ENCODE measurements at regions not wholly inside any gene's neighbourhood (a gene's known extent, or its start where the extent isn't known, plus 50 kb on each side); places are given as distances from the start of the nearest gene placed in this dataset.

DNA sequence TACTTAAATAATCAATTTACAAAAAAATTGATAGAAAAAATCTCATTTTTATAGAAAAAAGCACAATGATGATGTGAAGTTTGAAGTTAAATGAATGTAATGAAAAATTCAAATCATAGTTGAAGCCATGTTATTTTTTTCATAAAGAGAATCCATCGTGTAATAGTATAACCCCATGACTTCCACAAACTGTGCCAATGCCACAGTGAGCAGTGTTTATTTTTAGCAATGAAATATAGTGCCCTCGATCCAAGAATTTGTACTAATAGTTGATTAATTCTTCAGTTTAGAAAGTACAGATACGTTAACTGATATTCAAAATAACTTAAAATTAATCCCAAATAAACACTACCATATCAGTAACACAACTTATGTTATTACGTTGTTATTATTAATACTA is 225.9 kb downstream of the PTPRC start:
- no peak for DNase-seq
- no peak for ATAC-seq

DNA sequence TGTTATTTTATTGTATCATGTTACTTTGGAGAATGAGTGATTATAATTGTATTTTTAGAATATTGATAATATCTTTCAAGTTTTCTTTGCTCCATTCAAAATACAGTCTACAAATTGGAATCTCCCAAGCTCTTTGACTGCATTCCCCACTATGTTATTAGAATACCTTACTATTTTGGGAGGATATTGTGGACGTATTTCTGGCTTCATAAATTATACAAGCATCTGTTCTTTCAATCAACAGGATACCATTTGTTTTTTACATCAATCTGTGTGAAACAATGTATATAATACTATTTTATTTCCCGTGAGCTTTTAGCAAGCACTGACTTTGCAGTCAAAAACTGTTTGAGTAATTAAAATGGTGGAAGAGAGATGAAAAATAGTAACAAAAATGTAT is 226.5 kb downstream of the PTPRC start:
- DNase-seq = no peak
- no peak for ATAC-seq

DNA sequence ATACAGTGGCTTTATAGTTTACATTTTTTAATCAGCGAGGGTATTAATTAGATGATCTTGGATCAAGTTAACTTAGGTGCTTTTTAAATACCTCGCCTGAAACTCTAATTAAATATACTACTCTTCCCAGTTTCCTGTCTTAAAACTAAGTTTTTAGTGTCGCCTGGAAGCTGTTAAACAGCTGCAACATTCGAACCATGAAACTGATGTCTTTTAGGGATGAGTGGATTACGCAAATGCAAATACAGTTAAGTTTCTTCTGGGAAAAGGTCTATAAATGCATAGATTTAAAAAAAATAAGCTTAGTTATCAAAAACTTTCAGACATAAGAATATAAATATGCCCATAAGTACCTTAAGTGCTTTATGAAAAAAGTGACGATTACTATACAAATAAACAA is 228.3 kb downstream of the PTPRC start:
- ATAC-seq (no peak), DNase-seq (no peak)

DNA sequence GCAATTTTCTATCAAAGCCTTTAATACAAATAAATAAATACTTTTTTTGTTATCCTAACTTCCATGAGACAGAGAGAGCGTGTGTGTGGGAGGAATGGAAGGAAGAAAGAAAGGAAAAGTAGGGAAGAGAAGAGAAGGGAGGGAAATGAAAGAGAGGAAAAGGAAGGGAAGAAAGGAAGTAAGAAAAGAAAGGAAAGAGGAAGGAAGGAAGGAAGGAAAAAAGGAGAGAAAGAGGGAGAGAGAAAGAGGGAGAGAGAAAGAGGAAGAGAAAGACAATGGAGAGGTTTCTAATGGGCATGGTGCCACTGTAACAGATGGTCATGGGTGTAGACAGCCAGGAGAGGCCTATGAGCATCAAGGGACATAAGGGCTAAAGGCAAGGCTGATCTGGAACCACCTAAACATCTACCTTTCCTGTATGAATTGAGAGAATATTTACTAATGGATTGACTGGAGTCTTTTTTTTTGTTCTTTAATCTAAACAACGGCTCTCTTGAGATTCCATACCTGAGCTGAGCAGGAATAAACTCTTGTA is 234.9 kb downstream of the PTPRC start:
- ATAC-seq = no peak
- no peak for DNase-seq

DNA sequence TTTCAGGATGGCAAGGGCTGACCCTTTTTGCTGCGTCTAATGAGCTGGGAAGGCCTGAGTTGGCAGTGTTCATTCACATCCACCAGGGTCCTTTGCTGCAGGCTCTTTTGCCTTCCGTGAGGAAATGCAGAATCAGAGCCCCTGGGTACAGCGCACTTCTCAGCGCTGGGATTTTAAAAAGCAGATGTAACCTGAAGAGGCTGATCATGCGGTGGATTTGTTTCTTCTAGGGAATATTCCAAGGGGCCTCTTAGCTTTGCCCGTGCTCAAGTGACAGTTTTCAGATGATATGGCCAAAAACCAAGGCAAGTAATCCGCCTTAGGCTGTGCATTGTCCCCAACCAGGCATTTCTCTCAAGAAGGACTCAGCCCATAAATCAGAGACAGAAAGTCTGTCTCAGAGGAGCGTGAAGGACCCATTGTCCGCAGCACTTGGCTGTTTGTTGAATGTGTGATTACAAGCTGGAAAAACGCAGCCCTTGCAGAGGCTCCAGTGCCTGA is 237.6 kb downstream of the PTPRC start:
- no peak for DNase-seq
- ATAC-seq = no peak

DNA sequence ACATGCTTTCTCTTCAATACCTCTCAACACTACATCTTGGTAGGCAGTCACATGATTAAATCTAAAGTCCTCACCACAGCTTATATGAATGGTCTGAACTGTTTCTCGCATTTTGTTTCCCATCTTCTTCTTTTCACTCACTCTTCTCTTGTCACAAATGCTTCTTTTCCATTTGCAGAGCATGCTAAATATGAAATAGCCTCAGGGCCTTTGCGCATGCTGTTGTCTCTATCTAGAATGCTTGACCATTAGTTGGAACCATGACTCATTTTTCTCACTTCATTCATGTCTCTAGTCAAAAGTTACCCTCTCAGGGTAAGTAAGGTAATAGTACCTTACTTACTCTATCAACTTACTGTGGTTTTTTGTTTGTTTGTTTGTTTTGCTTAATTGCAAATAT is 239.7 kb downstream of the PTPRC start:
- no peak for ATAC-seq
- DNase-seq = no peak

DNA sequence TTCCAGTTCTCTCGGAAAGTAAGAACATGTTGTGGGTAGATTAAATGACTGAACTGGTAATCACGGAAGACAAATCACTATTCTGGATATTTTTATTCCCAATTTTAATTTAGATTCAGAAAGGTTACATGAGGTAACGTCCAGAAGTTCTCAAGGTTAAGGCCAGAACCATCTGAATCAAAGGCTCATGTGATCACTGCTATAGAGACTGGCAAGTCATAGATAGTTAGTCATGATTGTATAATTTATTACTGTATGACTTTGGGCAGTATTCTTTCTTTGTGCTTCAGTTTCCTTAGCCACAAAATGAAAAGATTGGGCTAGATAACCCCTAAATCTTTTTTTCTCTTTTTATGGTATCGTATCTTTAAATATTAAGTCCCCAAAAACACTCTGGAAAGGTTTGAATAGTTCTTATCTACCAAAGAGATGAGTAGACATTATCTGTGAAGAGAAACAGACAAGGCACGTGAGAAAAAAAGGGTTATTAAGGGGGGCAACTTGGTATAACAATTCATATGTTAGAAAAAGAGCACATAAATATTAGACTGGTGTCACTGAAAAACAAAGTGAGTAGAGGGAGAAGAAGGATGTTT is 241.0 kb downstream of the PTPRC start:
- no peak for ATAC-seq
- no peak for DNase-seq

DNA sequence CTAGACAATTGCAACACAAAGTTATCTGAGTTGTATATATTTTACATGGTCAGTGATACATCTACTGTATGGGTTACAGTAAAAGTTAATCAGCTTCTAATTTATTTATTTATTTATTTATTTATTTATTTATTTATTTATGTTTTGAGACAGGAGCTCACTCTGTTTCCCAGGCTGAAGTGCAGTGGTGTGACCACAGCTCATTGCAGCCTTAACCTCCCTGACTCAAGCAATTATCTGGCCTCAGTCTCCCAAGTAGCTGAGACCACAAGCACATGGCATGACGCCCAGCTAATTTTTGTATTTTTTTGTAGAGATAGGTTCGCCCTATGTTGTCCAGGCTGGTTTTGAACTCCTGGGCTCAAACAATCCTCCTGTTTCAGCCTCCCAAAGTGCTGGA is 241.6 kb downstream of the PTPRC start:
- DNase-seq (no peak), ATAC-seq (no peak)

DNA sequence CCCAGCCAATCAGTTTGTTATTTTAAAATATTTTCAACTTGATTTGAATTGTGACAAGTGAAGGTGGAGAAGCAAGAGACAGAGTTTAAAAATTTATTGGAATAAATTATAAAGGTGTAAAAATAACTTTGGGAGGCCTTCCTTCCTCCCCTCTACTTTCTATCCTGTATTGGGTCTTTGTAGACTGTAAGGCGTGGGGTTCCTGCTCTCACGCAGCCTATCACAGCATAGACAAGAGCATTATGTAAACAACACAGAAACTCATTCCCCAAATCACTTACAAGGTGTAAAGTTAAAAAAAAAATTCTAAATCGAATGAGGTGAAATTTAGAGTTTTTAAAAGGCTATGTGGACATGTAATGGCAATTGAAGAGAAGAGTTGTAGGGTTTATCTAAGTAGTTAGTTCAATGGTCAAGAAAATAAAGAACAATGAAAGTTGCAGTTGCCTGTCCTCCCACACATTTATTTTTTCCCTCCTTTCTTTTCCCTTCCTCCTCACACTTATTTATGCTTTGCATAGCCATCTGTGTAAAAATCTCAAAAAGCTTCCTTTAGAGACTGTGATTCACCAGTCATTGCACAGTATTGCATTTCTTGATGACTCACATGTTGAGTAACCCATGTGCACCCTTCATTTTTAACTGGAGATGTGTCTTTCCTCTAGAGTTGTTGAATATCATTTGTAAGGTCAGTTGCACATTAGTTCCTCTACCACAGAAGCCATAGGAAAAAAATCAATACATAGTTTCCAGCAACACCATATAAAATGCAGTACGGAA is 242.2 kb downstream of the PTPRC start:
- peak; percentile 94 for ATAC-seq

DNA sequence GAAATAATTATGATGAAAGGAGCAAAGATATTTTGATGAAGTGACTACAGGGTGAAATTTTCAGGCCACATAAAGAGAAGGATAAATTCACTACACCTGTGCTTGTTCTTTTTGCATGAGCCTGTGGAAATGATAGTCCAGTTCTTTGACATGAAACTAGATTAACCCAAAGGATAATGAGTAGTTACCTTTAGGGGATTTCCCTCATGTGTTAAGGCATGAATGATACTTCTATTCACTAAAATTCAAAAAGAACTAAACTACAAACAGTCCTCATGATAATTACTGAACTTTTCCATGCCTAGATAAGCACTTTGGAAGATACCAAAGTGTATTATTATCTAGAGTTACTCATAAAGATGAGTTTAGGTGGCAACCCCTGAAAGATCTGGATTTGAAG is 244.3 kb downstream of the PTPRC start:
- ATAC-seq (peak; percentile 58), DNase-seq (no peak)

More for the DNA sequence above, 242.2 kb downstream of the PTPRC start:
- no peak for DNase-seq

DNA sequence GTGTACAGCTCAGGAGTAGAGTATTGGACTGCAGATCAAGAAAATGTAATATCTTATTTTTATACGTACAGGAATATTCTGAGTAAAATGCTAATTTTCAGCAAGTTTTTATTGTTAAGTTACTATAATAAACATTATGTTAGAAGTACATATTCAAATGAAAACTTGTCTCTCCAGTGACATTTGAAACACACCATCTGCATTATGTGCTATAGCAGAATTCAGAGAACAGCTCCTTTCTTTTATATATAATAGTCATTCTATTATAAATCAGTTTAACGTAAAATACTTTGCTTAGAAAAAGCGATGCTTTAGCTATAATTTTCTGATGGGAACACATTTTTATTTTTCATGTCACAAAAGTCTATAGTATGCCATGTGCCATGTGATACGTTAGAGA is 249.0 kb downstream of the PTPRC start:
- no peak for ATAC-seq
- DNase-seq = no peak

DNA sequence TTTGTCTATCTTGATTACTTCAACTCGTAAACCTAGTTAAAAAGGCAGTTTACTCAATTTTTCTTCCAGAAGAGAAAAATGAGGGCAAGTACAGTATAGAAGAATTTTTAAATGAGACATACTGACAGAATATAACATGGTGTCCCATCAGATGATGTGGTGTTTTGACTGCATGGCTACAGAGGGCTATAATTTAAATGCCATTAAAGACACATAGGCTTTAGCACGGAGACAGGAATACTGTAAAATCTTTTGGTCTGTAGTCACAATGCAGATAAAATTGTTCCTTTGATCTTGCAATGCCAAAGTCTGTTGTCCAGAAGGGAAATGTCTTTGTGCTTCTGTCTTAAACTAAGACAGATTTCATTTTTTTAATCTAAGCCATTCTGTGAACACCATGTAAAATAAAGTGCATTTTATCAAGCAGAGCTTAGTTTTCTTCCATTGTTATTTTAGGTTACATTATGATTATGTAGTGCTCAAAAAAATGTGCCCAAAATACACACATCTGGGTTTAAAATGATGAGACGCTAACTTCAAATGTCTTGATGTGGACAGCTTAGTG is 249.6 kb downstream of the PTPRC start:
- DNase-seq (no peak), ATAC-seq (no peak)

DNA sequence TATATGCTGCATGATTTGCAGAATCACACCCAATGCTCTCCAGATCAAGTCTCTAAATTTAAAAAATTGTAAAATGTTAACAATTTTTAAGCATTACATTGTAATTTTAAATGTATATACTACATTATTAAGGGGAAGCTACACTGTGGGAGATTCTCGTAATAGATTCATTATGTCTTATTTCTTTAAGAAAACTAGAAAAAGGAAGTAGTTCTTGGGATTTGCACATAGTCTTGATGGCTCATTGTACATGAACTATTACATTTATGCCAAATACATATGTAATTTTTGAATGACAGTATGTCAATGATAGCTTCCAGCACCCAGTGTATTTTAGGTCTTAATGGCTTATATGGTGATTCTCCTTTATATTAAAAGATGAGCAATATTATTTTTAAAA is 250.3 kb downstream of the PTPRC start:
- DNase-seq = no peak
- ATAC-seq = no peak

DNA sequence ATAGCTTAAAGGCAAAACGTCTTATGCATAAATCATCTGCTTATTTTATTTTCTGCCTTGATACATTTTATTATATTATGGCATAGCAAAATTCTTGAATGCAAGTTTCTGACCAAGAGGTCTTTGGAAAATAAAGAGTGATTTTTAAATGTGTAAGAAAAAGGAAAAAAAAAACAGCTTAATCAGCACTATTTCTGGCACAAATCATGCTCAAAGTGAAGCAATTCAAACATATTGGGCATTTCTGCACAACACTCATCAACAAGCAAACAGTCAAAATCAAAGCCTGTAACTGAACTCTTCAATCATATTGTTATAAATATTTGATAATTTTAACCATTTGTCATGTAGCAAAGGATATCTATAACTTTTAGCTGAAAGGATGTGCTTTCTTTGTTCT is 250.9 kb downstream of the PTPRC start:
- ATAC-seq = no peak
- DNase-seq = no peak

DNA sequence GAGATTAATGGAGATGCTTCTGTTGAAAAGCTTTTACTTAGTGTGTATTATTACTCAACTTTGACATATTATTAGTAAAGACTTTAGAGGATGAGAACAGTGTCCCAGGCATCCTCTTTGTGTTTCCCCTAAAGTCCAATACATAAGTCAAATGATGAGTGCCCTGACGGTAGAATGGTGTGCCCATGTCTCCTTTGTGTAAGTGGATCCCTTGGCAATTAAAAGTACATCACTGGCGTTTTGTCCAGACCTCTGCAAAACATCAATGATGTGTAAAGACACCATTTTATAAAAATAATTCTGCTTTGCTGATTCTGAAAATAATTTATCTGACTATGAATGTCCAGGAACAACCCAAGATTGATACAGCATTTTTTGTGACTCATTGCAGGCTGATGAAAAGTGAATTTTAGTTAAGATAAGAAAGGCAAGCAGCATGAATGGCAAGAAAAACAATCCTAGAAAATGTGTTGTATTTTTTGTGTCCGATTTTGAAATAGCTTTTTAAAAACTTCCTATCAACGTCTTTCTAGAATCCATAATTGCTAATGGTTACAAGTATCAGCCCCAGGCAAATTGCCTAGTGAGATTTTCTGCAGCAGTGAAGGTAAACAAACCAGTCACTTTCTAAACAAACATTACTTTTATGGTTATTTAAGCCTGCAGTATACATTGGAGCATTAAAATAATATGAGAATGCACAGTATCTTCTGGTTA is 251.5 kb downstream of the PTPRC start:
- ATAC-seq (no peak), DNase-seq (no peak)

DNA sequence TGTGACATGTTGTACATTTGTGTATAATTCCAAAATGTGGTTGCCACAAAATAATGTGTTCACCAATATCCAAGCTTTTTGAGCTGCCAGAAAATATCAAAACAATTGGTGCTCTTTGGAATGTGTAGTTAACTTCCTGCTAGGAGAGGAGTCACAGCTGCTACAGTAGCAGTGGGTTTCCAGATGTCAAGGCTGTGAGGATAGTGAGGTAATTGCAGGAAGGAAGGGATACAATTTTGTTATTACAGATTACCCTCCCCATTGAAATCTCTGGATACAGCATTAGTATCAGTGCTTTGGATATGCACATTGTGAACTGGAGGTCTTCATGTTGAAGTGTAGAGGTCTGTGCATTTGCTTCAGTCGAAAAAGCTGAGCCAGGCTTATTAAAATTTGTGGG is 253.2 kb downstream of the PTPRC start:
- ATAC-seq = no peak
- DNase-seq = no peak

DNA sequence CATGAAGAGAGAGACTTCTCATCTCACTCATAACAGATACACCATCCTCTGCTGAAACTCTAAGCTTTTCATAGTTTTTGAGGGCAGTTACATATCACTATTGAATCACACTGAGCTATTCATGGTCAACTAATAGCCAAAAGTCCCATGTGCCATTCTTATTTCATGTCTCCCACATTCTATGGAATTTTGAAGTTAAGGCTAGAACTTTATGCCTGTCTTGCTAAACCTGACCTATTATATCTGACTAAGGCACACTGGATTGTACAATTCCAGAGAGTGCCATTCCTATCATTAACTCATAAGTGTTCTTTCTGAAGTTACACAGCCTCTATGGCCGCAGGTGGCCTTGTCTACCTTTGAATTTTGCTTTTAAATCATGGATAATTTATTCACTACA is 254.3 kb downstream of the PTPRC start:
- ATAC-seq = no peak
- no peak for DNase-seq

DNA sequence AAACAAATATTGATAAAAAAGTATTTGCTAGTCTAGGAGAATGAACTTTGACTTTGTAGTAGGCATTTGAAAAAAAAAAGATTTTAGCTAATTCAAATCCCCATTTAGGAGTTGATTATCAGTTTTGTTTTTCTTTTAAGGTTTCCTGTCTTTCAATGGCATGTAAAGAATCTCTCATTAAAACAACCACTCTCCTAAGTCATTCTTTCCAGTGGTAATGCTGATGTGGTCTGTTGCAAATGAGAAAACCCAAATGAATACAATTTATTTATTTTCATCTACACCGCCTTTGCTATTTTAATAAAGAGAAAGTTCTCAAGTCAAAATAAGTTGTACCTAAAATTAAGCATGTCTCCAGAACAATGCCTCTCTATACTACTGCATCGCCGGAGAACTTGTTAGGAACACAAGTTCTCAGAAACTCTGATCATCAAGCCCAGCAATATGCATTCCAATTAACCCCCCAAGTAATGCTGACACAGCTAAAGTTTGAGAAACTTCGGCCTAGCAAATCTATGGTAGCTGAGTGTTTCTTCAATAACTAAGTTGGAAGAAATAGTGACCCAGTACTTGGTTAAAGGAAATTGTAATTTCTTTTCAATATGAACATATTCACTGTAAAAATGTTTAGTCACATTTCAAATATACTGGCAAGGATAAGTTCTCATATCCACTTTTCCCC is 255.1 kb downstream of the PTPRC start:
- DNase-seq (no peak), ATAC-seq (no peak)

DNA sequence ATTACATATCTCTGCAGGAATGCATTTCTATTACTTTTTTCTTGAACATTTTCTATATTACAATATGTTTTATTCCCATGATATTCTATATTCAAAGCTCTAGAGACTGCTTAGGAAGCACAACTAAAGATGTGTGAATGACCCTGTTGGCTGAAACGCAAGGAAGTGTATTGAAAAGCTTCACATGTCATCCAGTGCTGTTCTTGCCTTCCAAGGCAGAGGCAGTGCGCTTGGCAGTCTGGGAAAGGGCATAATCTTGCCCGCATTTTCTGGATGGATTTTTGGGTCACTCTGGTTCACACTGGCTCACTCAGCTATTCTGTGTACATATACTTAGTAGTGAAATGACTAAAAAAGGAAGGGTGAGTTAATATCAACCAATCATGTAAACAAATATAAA is 262.4 kb downstream of the PTPRC start:
- ATAC-seq (no peak), DNase-seq (no peak)

DNA sequence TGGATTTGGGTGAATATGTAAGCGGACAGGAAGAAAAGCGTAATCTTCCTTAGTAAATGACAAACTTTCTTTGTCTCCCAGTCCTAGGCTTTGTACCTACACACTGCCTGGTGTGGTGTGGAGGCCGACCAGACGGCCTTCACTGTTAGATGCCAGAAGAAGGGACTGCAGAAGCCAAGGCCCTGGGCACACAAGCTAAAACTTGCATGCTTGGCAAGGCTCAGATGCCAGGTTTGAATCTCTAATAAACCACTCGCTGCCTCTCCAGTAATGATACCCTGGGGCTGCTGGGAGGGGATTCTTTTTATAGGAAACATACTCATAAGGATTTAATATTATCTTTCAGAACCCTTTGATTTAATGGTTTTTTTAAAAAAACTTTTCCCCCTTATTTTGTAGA is 263.8 kb downstream of the PTPRC start:
- DNase-seq = no peak
- ATAC-seq = no peak

DNA sequence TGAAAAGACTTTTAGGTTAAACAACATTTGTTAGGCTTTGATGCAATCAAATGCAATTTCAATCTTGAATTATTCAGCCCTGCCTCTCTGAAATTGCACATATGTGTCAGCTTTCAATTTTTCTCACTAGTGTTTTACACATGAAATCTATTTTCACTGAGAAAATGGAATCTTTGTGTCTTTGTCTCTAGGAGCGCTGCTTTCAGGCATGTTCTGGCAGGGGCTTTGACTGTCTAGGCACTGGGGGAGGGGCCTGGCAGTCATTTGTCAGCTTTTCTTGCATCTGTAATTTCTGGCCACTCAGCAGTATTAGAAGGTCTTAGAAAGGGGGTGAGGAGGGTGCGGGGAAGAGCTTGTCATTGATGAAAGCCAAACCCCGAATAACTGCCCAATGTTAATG is 264.4 kb downstream of the PTPRC start:
- no peak for DNase-seq
- no peak for ATAC-seq

DNA sequence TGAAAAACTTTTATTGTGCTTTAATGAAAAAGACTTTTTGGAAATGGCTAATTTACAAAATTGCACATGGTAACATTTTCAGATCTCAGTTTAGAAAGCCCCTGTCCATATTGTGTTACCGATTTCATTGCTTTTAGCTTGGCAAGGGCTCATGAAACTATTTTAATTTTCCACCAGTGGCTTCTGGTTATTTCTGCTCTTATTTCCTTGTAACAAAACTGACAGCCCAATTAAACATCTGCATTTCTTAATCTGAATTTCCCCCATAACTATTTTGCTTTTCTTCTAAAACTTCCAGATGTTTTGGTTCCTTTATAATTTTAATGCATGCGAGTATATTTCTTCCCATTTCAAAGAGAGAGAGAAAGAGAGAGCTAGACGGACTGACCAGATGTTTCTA is 264.8 kb downstream of the PTPRC start:
- DNase-seq = no peak
- no peak for ATAC-seq
